ENCODE measurements at regions not wholly inside any gene's neighbourhood (a gene's known extent, or its start where the extent isn't known, plus 50 kb on each side); places are given as distances from the start of the nearest gene placed in this dataset.

DNA sequence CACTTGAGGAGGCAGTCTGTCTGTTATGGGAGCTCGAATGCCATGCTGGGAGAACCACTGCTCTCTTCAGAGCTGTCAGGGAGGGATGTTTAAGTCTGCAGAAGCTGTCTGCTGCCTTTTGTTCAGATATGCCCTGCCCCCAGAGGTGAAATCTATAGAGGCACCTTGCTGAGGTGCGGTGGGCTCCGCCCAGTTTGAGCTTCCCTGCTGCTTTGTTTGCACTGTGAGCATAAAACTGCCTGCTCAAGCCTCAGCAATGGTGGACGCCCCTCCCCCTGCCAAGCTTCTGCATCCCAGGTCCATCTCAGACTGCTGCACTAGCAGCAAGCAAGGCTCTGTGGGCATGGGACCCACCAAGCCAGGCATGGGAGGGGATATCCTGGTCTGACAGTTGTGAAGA is 247.5 kb downstream of the LMX1A start:
- TF ChIP-seq POLR2A (IDR thresholded peaks at IDR 0.05; ENCODE audit: low read depth, low read length) (no peak), POLR2AphosphoS5 (IDR thresholded peaks at IDR 0.05; ENCODE audit: low read depth, low read length) (no peak), TAF1 (IDR thresholded peaks at IDR 0.05; ENCODE audit: low read depth, low read length) (no peak), POU2F2 (IDR thresholded peaks at IDR 0.05; ENCODE audit: low read depth, low read length) (no peak), PAX5 (IDR thresholded peaks at IDR 0.05; ENCODE audit: insufficient read depth, low read length, severe bottlenecking) (no peak)
